Keratinocyte (primary cell): ENCODE measurements at regions not wholly inside any gene's neighbourhood (a gene's known extent, or its start where the extent isn't known, plus 50 kb on each side); places are given as distances from the start of the nearest gene placed in this dataset.

Experiments used
- DNase-seq: peaks from one replicate; pipeline ENCODE4 v3.0.0-alpha.2; 2011; ENCODE audit warnings: low read depth, missing footprints, low spot score
- FAIRE-seq: peaks from 2 replicates; lab custom pipeline; 2011; peaks lifted over from hg19 to GRCh38; lab: Jason Lieb, UNC
- H2AFZ ChIP-seq: 2 replicates; pipeline ENCODE4 v1.6.0; 2012; ENCODE audit warnings: low read length, control low read depth, inconsistent platforms; ENCODE audit not compliant: control insufficient read depth
- H3K27ac ChIP-seq: 2 replicates; pipeline ENCODE4 v1.5.1; 2011; ENCODE audit warnings: low read length; ENCODE audit not compliant: control insufficient read depth, insufficient read depth
- H3K27me3 ChIP-seq: 3 replicates; pipeline ENCODE4 v1.6.0; 2011; ENCODE audit warnings: low read length; ENCODE audit not compliant: control insufficient read depth, insufficient read depth; ENCODE audit errors: extremely low read depth
- H3K36me3 ChIP-seq, 2 experiments: 2 replicates in 1 of 2; 3 replicates in 1 of 2; pipeline ENCODE4 v1.5.1; 2011; ENCODE audit warnings: low read length in 2 of 2, mild to moderate bottlenecking in 1 of 2; ENCODE audit not compliant: control insufficient read depth in 2 of 2, insufficient read depth in 2 of 2; ENCODE audit errors: extremely low read depth in 1 of 2
- H3K4me1 ChIP-seq: 3 replicates; pipeline ENCODE4 v1.5.1; 2011; ENCODE audit warnings: low read length; ENCODE audit not compliant: control insufficient read depth, insufficient read depth; ENCODE audit errors: extremely low read depth
- H3K4me2 ChIP-seq: 3 replicates; pipeline ENCODE4 v1.6.0; 2011; ENCODE audit warnings: low read depth, low read length; ENCODE audit not compliant: control insufficient read depth, insufficient read depth; ENCODE audit errors: extremely low read depth
- H3K4me3 ChIP-seq, 3 experiments: fragments of 200-600 bp in 1 of 3; sonication (generic) in 1 of 3; 2 replicates in 2 of 3; 3 replicates in 1 of 3; pipeline ENCODE4 v1.5.1; 2011 to 2016; ENCODE audit warnings: low read length in 3 of 3, mild to moderate bottlenecking in 3 of 3, control low read depth in 2 of 3, inconsistent platforms in 1 of 3, low read depth in 1 of 3, mixed read lengths in 1 of 3, mixed run types in 1 of 3, moderate library complexity in 1 of 3; ENCODE audit not compliant: control insufficient read depth in 2 of 3, insufficient read depth in 2 of 3; ENCODE audit errors: extremely low read depth in 1 of 3
- H3K79me2 ChIP-seq: 2 replicates; pipeline ENCODE4 v1.6.0; 2012; ENCODE audit warnings: low read length; ENCODE audit not compliant: control insufficient read depth, insufficient read depth
- H3K9ac ChIP-seq: 3 replicates; pipeline ENCODE4 v1.6.0; 2011; ENCODE audit warnings: low read length; ENCODE audit not compliant: control insufficient read depth, insufficient read depth; ENCODE audit errors: extremely low read depth
- H3K9me1 ChIP-seq: 3 replicates; pipeline ENCODE4 v1.6.0; 2011; ENCODE audit warnings: low read length; ENCODE audit not compliant: control insufficient read depth, insufficient read depth; ENCODE audit errors: extremely low read depth
- H3K9me3 ChIP-seq: 2 replicates; pipeline ENCODE4 v1.5.1; 2012; ENCODE audit warnings: low read depth, low read length; ENCODE audit not compliant: control insufficient read depth
- H4K20me1 ChIP-seq: 3 replicates; pipeline ENCODE4 v1.6.0; 2011; ENCODE audit warnings: low read length; ENCODE audit not compliant: control insufficient read depth, insufficient read depth; ENCODE audit errors: extremely low read depth
- CTCF ChIP-seq, 3 experiments: IDR thresholded peaks in 1 of 3; conservative IDR thresholded peaks in 1 of 3; optimal IDR thresholded peaks in 1 of 3; 2 replicates in 2 of 3; 3 replicates in 1 of 3; pipeline versions ENCODE3 to v1.5.1; 2011; ENCODE audit warnings: low read length in 3 of 3, mild to moderate bottlenecking in 3 of 3, moderate library complexity in 2 of 3, control low read depth in 1 of 3, inconsistent platforms in 1 of 3; ENCODE audit not compliant: insufficient read depth in 2 of 3; ENCODE audit errors: extremely low read depth in 1 of 3
- EZH2 ChIP-seq: IDR thresholded peaks from one replicate; pipeline ENCODE4 v1.6.1; 2012; ENCODE audit warnings: inconsistent platforms, mild to moderate bottlenecking, low read length, moderate library complexity
- dilution Hi-C: fragments of 300-500 bp; cut with MboI; formaldehyde crosslinking; loops from one replicate; pipeline ENCODE4 v1.7.0; 2020; ENCODE audit warnings: low sequenced_read_pairs; ENCODE audit not compliant: extremely low pct_ligation_motif_present

- no peaks in the 10 kb centered on the region for H3K4me1 ChIP-seq
- no peak overlapping the region for H3K4me2 ChIP-seq
- no peak overlapping the region for H3K27ac ChIP-seq
- FAIRE-seq = no peak
- no peaks in the 10 kb centered on the region for H3K9me1 ChIP-seq
- H3K36me3 ChIP-seq = no peaks in the 10 kb centered on the region
- DNase-seq = no peak
- no peaks in the 10 kb centered on the region for H4K20me1 ChIP-seq
- H3K27me3 ChIP-seq = no peaks in the 10 kb centered on the region
- no peaks in the 10 kb centered on the region for H3K79me2 ChIP-seq
- no peak overlapping the region for H3K9ac ChIP-seq
- dilution Hi-C loops = no loop called here
- H3K4me3 ChIP-seq = no peak overlapping the region
- TF ChIP-seq CTCF (optimal IDR thresholded peaks at IDR 0.05 in 1 of 3, IDR thresholded peaks at IDR 0.05 in 1 of 3, conservative IDR thresholded peaks at IDR 0.05 in 1 of 3; ENCODE audit: extremely low read depth in 1 of 3, insufficient read depth in 2 of 3, low read length in 3 of 3) (no peak), EZH2 (no peak)
- no peaks in the 10 kb centered on the region for H3K9me3 ChIP-seq
- H2AFZ ChIP-seq = no peak overlapping the region
Measured at GRCh38 chr18:51731070-51731469, 533.6 kb upstream of the MEX3C start.

- TF ChIP-seq EZH2 (no peak), CTCF (optimal IDR thresholded peaks at IDR 0.05 in 1 of 3, IDR thresholded peaks at IDR 0.05 in 1 of 3, conservative IDR thresholded peaks at IDR 0.05 in 1 of 3; ENCODE audit: extremely low read depth in 1 of 3, insufficient read depth in 2 of 3, low read length in 3 of 3) (no peak)
- Histone ChIP-seq H3K9me3 (no peaks in the 10 kb centered on the region), H3K4me3 (no peak overlapping the region), H3K9me1 (no peaks in the 10 kb centered on the region), H2AFZ (no peak overlapping the region), H3K79me2 (no peaks in the 10 kb centered on the region), H3K4me2 (no peak overlapping the region), H4K20me1 (no peaks in the 10 kb centered on the region), H3K9ac (no peak overlapping the region), H3K36me3 (no peaks in the 10 kb centered on the region), H3K4me1 (no peaks in the 10 kb centered on the region), H3K27ac (no peak overlapping the region), H3K27me3 (no peaks in the 10 kb centered on the region)
- dilution Hi-C loops = no loop called here
- no peak for DNase-seq
- FAIRE-seq = no peak
Measured at GRCh38 chr18:51734576-51734975, 537.1 kb upstream of the MEX3C start.
